HEK293 (cell line): ENCODE measurements at regions not wholly inside any gene's neighbourhood (a gene's known extent, or its start where the extent isn't known, plus 50 kb on each side); places are given as distances from the start of the nearest gene placed in this dataset.

Source experiments
- CTCF ChIA-PET: fragments of 350-600 bp; formaldehyde crosslinking; extraction: SDS; loops from one replicate; lab custom pipeline; 2021; ENCODE audit warnings: antibody characterized with exemption; lab: Yijun Ruan, JAX
- POLR2A ChIA-PET: fragments of 300-600 bp; formaldehyde crosslinking; extraction: SDS; loops from one replicate; lab custom pipeline; 2020; ENCODE audit warnings: antibody characterized with exemption, inconsistent platforms; lab: Yijun Ruan, JAX
- H3K27ac ChIP-seq: fragments of 200-500 bp; sonication (Bioruptor generic); 2 replicates; pipeline ENCODE4 v1.5.1; 2014; ENCODE audit warnings: low read depth, low read length, control low read depth, inconsistent platforms; ENCODE audit errors: extremely low read depth
- H3K36me3 ChIP-seq, 2 experiments: fragments of 200-500 bp in 1 of 2; sonication (Bioruptor generic) in 1 of 2; 1 replicate in 1 of 2; 2 replicates in 1 of 2; pipeline ENCODE4 v1.5.1; 2014 to 2017; ENCODE audit warnings: inconsistent platforms in 2 of 2, low read length in 2 of 2; ENCODE audit not compliant: control insufficient read depth in 2 of 2, insufficient read depth in 1 of 2
- H3K4me1 ChIP-seq: fragments of 200-500 bp; sonication (Bioruptor generic); 2 replicates; pipeline ENCODE4 v1.5.1; 2014; ENCODE audit warnings: mild to moderate bottlenecking, low read length, inconsistent platforms; ENCODE audit not compliant: control insufficient read depth, insufficient read depth
- H3K4me3 ChIP-seq: 2 replicates; pipeline ENCODE4 v1.5.1; 2011; ENCODE audit warnings: low read depth, mild to moderate bottlenecking, control low read depth, low read length, moderate library complexity
- H3K9me3 ChIP-seq: fragments of 200-500 bp; sonication (Bioruptor generic); 2 replicates; pipeline ENCODE4 v1.5.1; 2014; ENCODE audit warnings: low read depth, low read length, inconsistent platforms; ENCODE audit not compliant: control insufficient read depth, insufficient read depth
- AEBP2 ChIP-seq: fragments of 450-650 bp; formaldehyde crosslinking; IDR thresholded peaks from 2 replicates; pipeline ENCODE4 v1.5.1; 2016; ENCODE audit warnings: missing biosample characterization, missing genetic modification characterization, borderline replicate concordance
- ELK4 ChIP-seq: IDR thresholded peaks from 2 replicates; pipeline ENCODE4 v1.6.1; 2011; ENCODE audit warnings: mild to moderate bottlenecking, low read depth, low read length, borderline replicate concordance
- GLI2 ChIP-seq: fragments of 450-650 bp; formaldehyde crosslinking; IDR thresholded peaks from 2 replicates; pipeline ENCODE4; 2017; ENCODE audit warnings: missing biosample characterization, missing genetic modification characterization, low read depth, borderline replicate concordance
- HOXC10 ChIP-seq: sonication (generic); formaldehyde crosslinking; IDR thresholded peaks from 2 replicates; pipeline ENCODE4 v1.8.1; 2023; ENCODE audit warnings: mild to moderate bottlenecking, missing genetic modification reagents
- PRDM1 ChIP-seq: fragments of 450-650 bp; formaldehyde crosslinking; IDR thresholded peaks from 2 replicates; pipeline ENCODE4; 2016; ENCODE audit warnings: missing biosample characterization, missing genetic modification characterization
- PRDM6 ChIP-seq: fragments of 450-650 bp; formaldehyde crosslinking; IDR thresholded peaks from 2 replicates; pipeline ENCODE4 v1.5.1; 2017; ENCODE audit warnings: missing biosample characterization, missing genetic modification characterization
- REPIN1 ChIP-seq: fragments of 450-650 bp; formaldehyde crosslinking; IDR thresholded peaks from 2 replicates; pipeline ENCODE4 v1.5.1; 2017; ENCODE audit warnings: missing biosample characterization, missing genetic modification characterization, low read depth
- SETDB1 ChIP-seq: IDR thresholded peaks from one replicate; pipeline ENCODE4 v1.6.1; 2017; ENCODE audit warnings: mild to moderate bottlenecking, low read length, moderate library complexity, mixed read lengths; ENCODE audit not compliant: insufficient read length
- SP3 ChIP-seq: fragments of 450-650 bp; formaldehyde crosslinking; IDR thresholded peaks from 2 replicates; pipeline ENCODE4 v1.5.1; 2016; ENCODE audit warnings: missing biosample characterization, missing genetic modification characterization
- YY2 ChIP-seq: fragments of 450-650 bp; formaldehyde crosslinking; IDR thresholded peaks from 2 replicates; pipeline ENCODE4 v1.5.1; 2016; ENCODE audit warnings: missing biosample characterization, missing genetic modification characterization
- ZBTB21 ChIP-seq: fragments of 450-650 bp; formaldehyde crosslinking; IDR thresholded peaks from 2 replicates; pipeline ENCODE4 v1.5.1; 2017; ENCODE audit warnings: missing biosample characterization, missing genetic modification characterization
- ZBTB26 ChIP-seq: fragments of 450-650 bp; formaldehyde crosslinking; optimal IDR thresholded peaks from 2 replicates; pipeline ENCODE3; 2016; ENCODE audit warnings: missing biosample characterization, mild to moderate bottlenecking, missing genetic modification characterization
- ZNF112 ChIP-seq: fragments of 450-650 bp; formaldehyde crosslinking; IDR thresholded peaks from 2 replicates; pipeline ENCODE4 v1.5.0; 2017; ENCODE audit warnings: missing biosample characterization, missing genetic modification characterization
- ZNF184 ChIP-seq: fragments of 450-650 bp; IDR thresholded peaks from 2 replicates; pipeline ENCODE4 v1.5.1; 2018; ENCODE audit warnings: missing biosample characterization, mild to moderate bottlenecking, missing genetic modification characterization
- ZNF274 ChIP-seq, 2 experiments: fragments of 200-500 bp in 1 of 2; fragments of 450-650 bp in 1 of 2; sonication (Bioruptor generic) in 1 of 2; formaldehyde crosslinking in 1 of 2; IDR thresholded peaks; 2 replicates each; pipeline versions ENCODE4 v1.5.1 to v1.6.1; 2014 to 2016; ENCODE audit warnings: borderline replicate concordance in 1 of 2, inconsistent platforms in 1 of 2, low read length in 1 of 2, missing biosample characterization in 1 of 2, missing genetic modification characterization in 1 of 2
- ZNF558 ChIP-seq: fragments of 450-650 bp; formaldehyde crosslinking; IDR thresholded peaks from 2 replicates; pipeline ENCODE4 v1.5.1; 2016; ENCODE audit warnings: missing biosample characterization, missing genetic modification characterization
- ZNF561 ChIP-seq: fragments of 450-650 bp; IDR thresholded peaks from 2 replicates; pipeline ENCODE4 v1.5.1; 2018; ENCODE audit warnings: missing biosample characterization, missing genetic modification characterization, borderline replicate concordance
- ZNF658 ChIP-seq: fragments of 450-650 bp; formaldehyde crosslinking; IDR thresholded peaks from 2 replicates; pipeline ENCODE4; 2016; ENCODE audit warnings: missing biosample characterization, missing genetic modification characterization
- ZNF670 ChIP-seq: fragments of 450-650 bp; formaldehyde crosslinking; IDR thresholded peaks from 2 replicates; pipeline ENCODE4 v1.5.1; 2016; ENCODE audit warnings: missing biosample characterization, missing genetic modification characterization, low read depth
- ZNF707 ChIP-seq: fragments of 450-650 bp; formaldehyde crosslinking; IDR thresholded peaks from 2 replicates; pipeline ENCODE4 v1.5.1; 2016; ENCODE audit warnings: missing biosample characterization, missing genetic modification characterization
- ZNF768 ChIP-seq: fragments of 450-650 bp; formaldehyde crosslinking; IDR thresholded peaks from 2 replicates; pipeline ENCODE4 v1.5.1; 2018; ENCODE audit warnings: missing biosample characterization, mild to moderate bottlenecking, missing genetic modification characterization
- ZNF777 ChIP-seq: fragments of 450-650 bp; formaldehyde crosslinking; IDR thresholded peaks from 2 replicates; pipeline ENCODE4 v1.5.1; 2017; ENCODE audit warnings: missing biosample characterization, missing genetic modification characterization, borderline replicate concordance
- TF ChIP-seq, protein P1 (sequence below): fragments of 450-650 bp; formaldehyde crosslinking; IDR thresholded peaks from 2 replicates; pipeline ENCODE4; 2016; ENCODE audit warnings: missing biosample characterization, missing genetic modification characterization
- TF ChIP-seq, protein P2 (sequence below): fragments of 450-650 bp; formaldehyde crosslinking; IDR thresholded peaks from 2 replicates; pipeline ENCODE4 v1.5.1; 2016; ENCODE audit warnings: missing biosample characterization, missing genetic modification characterization
- TF ChIP-seq, protein P3 (sequence below): fragments of 450-650 bp; formaldehyde crosslinking; IDR thresholded peaks from 2 replicates; pipeline ENCODE4 v1.5.1; 2016; ENCODE audit warnings: missing biosample characterization, missing genetic modification characterization

- TF ChIP-seq ZBTB26 (tag by site-specific recombination) = no peak
- no peak for TF ChIP-seq ZNF670 (tag by site-specific recombination)
Observed at GRCh38 chr17:71378036-71378435, 742.8 kb upstream of the SOX9 start (continued).

DNA sequence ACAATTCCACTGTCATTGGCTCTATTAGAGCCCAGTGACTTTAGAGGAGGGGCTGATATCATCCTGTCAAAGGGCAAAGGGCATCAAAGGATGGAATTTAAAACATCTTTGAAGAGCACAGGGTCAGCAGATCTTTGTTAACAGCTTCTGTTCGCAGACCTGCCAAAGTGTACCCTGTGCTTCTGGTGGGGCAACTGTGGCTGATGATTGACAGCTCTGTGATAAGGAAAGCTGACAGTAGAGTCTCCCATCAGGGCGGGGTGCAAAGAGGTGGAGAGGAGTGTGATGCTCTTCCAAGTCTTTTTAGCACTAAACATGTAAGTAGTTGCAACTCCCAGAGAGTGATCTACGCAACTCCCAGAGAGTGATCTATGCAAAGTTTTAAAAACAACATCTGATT is 742.1 kb upstream of the SOX9 start:
- Histone ChIP-seq H3K4me1 (peaks cover 16% of the 10 kb centered on the region), H3K4me3 (no peak overlapping the region), H3K36me3 (no peaks in the 10 kb centered on the region)
- POLR2A ChIA-PET = no interaction called here
- TF ChIP-seq, protein P1, sequence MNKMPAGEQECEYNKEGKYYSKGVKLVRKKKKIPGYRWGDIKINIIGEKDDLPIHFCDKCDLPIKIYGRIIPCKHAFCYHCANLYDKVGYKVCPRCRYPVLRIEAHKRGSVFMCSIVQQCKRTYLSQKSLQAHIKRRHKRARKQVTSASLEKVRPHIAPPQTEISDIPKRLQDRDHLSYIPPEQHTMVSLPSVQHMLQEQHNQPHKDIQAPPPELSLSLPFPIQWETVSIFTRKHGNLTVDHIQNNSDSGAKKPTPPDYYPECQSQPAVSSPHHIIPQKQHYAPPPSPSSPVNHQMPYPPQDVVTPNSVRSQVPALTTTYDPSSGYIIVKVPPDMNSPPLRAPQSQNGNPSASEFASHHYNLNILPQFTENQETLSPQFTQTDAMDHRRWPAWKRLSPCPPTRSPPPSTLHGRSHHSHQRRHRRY = no peak
- TF ChIP-seq ZNF561 (tag by site-specific recombination) = no peak
- no peak for TF ChIP-seq HOXC10 (CRISPR knock-in tag)
- TF ChIP-seq, protein P2, sequence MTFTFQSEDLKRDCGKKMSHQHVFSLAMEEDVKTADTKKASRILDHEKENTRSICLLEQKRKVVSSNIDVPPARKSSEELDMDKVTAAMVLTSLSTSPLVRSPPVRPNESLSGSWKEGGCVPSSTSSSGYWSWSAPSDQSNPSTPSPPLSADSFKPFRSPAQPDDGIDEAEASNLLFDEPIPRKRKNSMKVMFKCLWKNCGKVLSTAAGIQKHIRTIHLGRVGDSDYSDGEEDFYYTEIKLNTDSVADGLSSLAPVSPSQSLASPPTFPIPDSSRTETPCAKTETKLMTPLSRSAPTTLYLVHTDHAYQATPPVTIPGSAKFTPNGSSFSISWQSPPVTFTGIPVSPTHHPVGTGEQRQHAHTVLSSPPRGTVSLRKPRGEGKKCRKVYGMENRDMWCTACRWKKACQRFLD (tag by site-specific recombination) = no peak
- no peak for TF ChIP-seq ZNF777 (tag by site-specific recombination)
- no peak for TF ChIP-seq ZNF768 (tag by site-specific recombination)
- TF ChIP-seq YY2 (tag by site-specific recombination) = no peak
- TF ChIP-seq ZNF658 (tag by site-specific recombination) = no peak
- TF ChIP-seq PRDM6 (tag by site-specific recombination) = no peak
- no peak for TF ChIP-seq REPIN1 (tag by site-specific recombination)
- no peak for TF ChIP-seq PRDM1
- TF ChIP-seq ZNF184 (tag by site-specific recombination) = no peak
- TF ChIP-seq SETDB1 = no peak
- TF ChIP-seq ZNF558 (tag by site-specific recombination) = no peak
- TF ChIP-seq ZNF112 = no peak
- TF ChIP-seq GLI2 (tag by site-specific recombination) = no peak
- TF ChIP-seq ZNF274 (IDR thresholded peaks at IDR 0.05; ENCODE audit: low read length) = no peak
- no peak for TF ChIP-seq ZNF274 (tag by site-specific recombination; IDR thresholded peaks at IDR 0.05; ENCODE audit: borderline replicate concordance)
- TF ChIP-seq, all 188 proteins: peak for 0
- CTCF ChIA-PET = interaction anchor here (1.2 kb wide), 1 partner anchor 33 kb away, joined by 3 read pairs; no protein-coding TSS in a partner anchor
- no peaks in the 10 kb centered on the region for H3K9me3 ChIP-seq
- H3K27ac ChIP-seq = no peak overlapping the region

- Histone ChIP-seq H3K4me1 (peaks cover 18% of the 10 kb centered on the region), H3K27ac (no peak overlapping the region), H3K4me3 (no peak overlapping the region), H3K36me3 (no peaks in the 10 kb centered on the region), H3K9me3 (no peaks in the 10 kb centered on the region)
- ChIA-PET POLR2A (no interaction called here), CTCF (interaction anchor here (0.7 kb wide), 1 partner anchor 181 kb away, joined by 5 read pairs; no protein-coding TSS in a partner anchor)
- TF ChIP-seq ZBTB21 (tag by site-specific recombination) = no peak
- TF ChIP-seq, protein P3, sequence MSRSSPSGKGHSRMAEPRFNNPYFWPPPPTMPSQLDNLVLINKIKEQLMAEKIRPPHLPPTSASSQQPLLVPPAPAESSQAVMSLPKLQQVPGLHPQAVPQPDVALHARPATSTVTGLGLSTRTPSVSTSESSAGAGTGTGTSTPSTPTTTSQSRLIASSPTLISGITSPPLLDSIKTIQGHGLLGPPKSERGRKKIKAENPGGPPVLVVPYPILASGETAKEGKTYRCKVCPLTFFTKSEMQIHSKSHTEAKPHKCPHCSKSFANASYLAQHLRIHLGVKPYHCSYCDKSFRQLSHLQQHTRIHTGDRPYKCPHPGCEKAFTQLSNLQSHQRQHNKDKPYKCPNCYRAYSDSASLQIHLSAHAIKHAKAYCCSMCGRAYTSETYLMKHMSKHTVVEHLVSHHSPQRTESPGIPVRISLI = no peak
- TF ChIP-seq AEBP2 = no peak
- TF ChIP-seq SP3 = no peak
- TF ChIP-seq ELK4 = no peak
- TF ChIP-seq ZNF707 = no peak
Observed at GRCh38 chr17:71379512-71379911, 741.3 kb upstream of the SOX9 start.
